ENCODE measurements at regions not wholly inside any gene's neighbourhood (a gene's known extent, or its start where the extent isn't known, plus 50 kb on each side); places are given as distances from the start of the nearest gene placed in this dataset.

GRCh38 chr20:20783450-20783849, 71.0 kb upstream of the RALGAPA2 start:
- peaks cover 5% of the 10 kb centered on the region for H3K9me3 Mint-ChIP-seq (ENCODE audit: unreplicated experiment)
- H3K27me3 ChIP-seq (ENCODE audit: insufficient read depth, low read length), result no peaks in the 10 kb centered on the region
- no peak overlapping the region for H3K4me3 ChIP-seq (ENCODE audit: insufficient read depth, low read depth, low read length)
- H3K36me3 ChIP-seq (ENCODE audit: insufficient read depth, low read length), result no peaks in the 10 kb centered on the region
- no peak overlapping the region for H3K9ac ChIP-seq (ENCODE audit: low read length)
- no peak overlapping the region for H3K27ac ChIP-seq (ENCODE audit: low read depth, low read length)
- peaks cover 11% of the 10 kb centered on the region for H3K9me3 ChIP-seq (ENCODE audit: insufficient read depth, low read depth, low read length)
- no peaks in the 10 kb centered on the region for H3K4me1 Mint-ChIP-seq (ENCODE audit: low read depth, unreplicated experiment)
- FAIRE-seq (no peak), DNase-seq (ENCODE audit: low read depth) (no peak)
- no peak overlapping the region for H3K4me2 ChIP-seq (ENCODE audit: low read length)
- H3K4me3 Mint-ChIP-seq (ENCODE audit: unreplicated experiment), result no peak overlapping the region
- no peak for TF ChIP-seq CTCF (IDR thresholded peaks at IDR 0.05; ENCODE audit: insufficient read depth, low read depth, low read length)
- no peak for TF ChIP-seq EZH2 (IDR thresholded peaks at IDR 0.05; ENCODE audit: insufficient read depth, low read length)
- no peaks in the 10 kb centered on the region for H3K4me1 ChIP-seq (ENCODE audit: insufficient read depth, low read length)
- H4K20me1 ChIP-seq (ENCODE audit: insufficient read depth, low read length), result no peaks in the 10 kb centered on the region
- H3K27me3 Mint-ChIP-seq (ENCODE audit: low read depth, unreplicated experiment), result peaks cover 5% of the 10 kb centered on the region
- no peaks in the 10 kb centered on the region for H3K79me2 ChIP-seq (ENCODE audit: insufficient read depth, low read length)
- no peaks in the 10 kb centered on the region for H3K36me3 Mint-ChIP-seq (ENCODE audit: low read depth, unreplicated experiment)
- H3K27ac Mint-ChIP-seq (ENCODE audit: unreplicated experiment), result no peak overlapping the region
- no peak overlapping the region for H2AFZ ChIP-seq (ENCODE audit: low read depth, low read length)

DNA sequence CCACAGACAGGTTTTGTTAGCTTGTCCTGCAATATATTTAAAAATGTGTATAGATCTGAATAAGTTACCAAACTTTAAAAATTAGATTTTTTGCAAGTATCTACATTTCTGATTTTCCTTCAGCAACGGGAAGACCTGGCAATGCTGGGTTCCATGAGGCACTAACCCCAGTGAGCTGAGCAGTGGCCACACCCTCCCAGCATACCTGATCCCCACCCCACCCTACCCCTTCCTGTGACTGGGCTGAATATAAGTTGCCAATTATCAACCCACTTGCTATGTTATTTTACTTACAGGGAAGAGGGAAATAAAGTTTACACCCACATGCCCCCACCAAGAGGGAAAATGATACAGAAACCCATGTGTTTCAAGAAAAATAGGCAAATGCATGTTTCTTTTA, 70.3 kb upstream of the RALGAPA2 start:
- no peak overlapping the region for H3K4me3 ChIP-seq (ENCODE audit: insufficient read depth, low read depth, low read length)
- H3K79me2 ChIP-seq (ENCODE audit: insufficient read depth, low read length), result no peaks in the 10 kb centered on the region
- H3K27ac Mint-ChIP-seq (ENCODE audit: unreplicated experiment), result no peak overlapping the region
- no peaks in the 10 kb centered on the region for H3K4me1 ChIP-seq (ENCODE audit: insufficient read depth, low read length)
- H3K9me3 ChIP-seq (ENCODE audit: insufficient read depth, low read depth, low read length), result peaks cover 11% of the 10 kb centered on the region
- no peak overlapping the region for H3K4me2 ChIP-seq (ENCODE audit: low read length)
- H3K9ac ChIP-seq (ENCODE audit: low read length), result no peak overlapping the region
- peaks cover 5% of the 10 kb centered on the region for H3K9me3 Mint-ChIP-seq (ENCODE audit: unreplicated experiment)
- no peak overlapping the region for H2AFZ ChIP-seq (ENCODE audit: low read depth, low read length)
- H3K36me3 Mint-ChIP-seq (ENCODE audit: low read depth, unreplicated experiment), result no peaks in the 10 kb centered on the region
- peaks cover 5% of the 10 kb centered on the region for H3K27me3 Mint-ChIP-seq (ENCODE audit: low read depth, unreplicated experiment)
- no peak for TF ChIP-seq CTCF (IDR thresholded peaks at IDR 0.05; ENCODE audit: insufficient read depth, low read depth, low read length)
- no peak for TF ChIP-seq EZH2 (IDR thresholded peaks at IDR 0.05; ENCODE audit: insufficient read depth, low read length)
- H3K4me3 Mint-ChIP-seq (ENCODE audit: unreplicated experiment), result no peak overlapping the region
- no peaks in the 10 kb centered on the region for H3K27me3 ChIP-seq (ENCODE audit: insufficient read depth, low read length)
- no peaks in the 10 kb centered on the region for H3K36me3 ChIP-seq (ENCODE audit: insufficient read depth, low read length)
- DNase-seq (ENCODE audit: low read depth), result no peak
- H3K27ac ChIP-seq (ENCODE audit: low read depth, low read length), result no peak overlapping the region
- H3K4me1 Mint-ChIP-seq (ENCODE audit: low read depth, unreplicated experiment), result no peaks in the 10 kb centered on the region
- no peaks in the 10 kb centered on the region for H4K20me1 ChIP-seq (ENCODE audit: insufficient read depth, low read length)
- FAIRE-seq, result no peak

DNA sequence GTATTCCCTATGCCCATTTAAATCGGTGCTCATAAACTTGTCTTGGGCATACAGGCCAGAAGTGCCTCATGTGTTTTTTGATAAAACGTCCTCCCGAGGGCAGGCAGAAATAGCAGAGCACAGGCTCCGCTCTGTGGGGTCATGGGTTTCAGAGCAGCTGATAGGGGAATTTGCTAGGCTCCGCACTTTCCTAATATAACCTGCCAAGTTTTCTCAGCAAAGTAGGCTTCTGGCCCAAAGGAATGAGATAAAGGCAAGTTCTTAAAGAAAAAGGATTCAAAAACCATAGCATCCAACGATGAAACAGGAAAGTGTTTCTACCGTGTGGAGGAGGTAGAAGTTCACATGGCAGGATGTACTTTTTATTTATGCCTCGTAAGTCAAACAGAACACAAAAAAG, 69.8 kb upstream of the RALGAPA2 start:
- Histone ChIP-seq H3K9me3 (ENCODE audit: insufficient read depth, low read depth, low read length) (peaks cover 11% of the 10 kb centered on the region), H2AFZ (ENCODE audit: low read depth, low read length) (no peak overlapping the region), H3K4me1 (ENCODE audit: insufficient read depth, low read length) (no peaks in the 10 kb centered on the region), H3K36me3 (ENCODE audit: insufficient read depth, low read length) (no peaks in the 10 kb centered on the region), H3K79me2 (ENCODE audit: insufficient read depth, low read length) (no peaks in the 10 kb centered on the region), H3K27ac (ENCODE audit: low read depth, low read length) (no peak overlapping the region), H3K9ac (ENCODE audit: low read length) (no peak overlapping the region), H3K4me3 (ENCODE audit: insufficient read depth, low read depth, low read length) (no peak overlapping the region), H3K27me3 (ENCODE audit: insufficient read depth, low read length) (no peaks in the 10 kb centered on the region), H4K20me1 (ENCODE audit: insufficient read depth, low read length) (no peaks in the 10 kb centered on the region), H3K4me2 (ENCODE audit: low read length) (no peak overlapping the region)
- TF ChIP-seq EZH2 (IDR thresholded peaks at IDR 0.05; ENCODE audit: insufficient read depth, low read length), result no peak
- TF ChIP-seq CTCF (IDR thresholded peaks at IDR 0.05; ENCODE audit: insufficient read depth, low read depth, low read length), result no peak
- Mint-ChIP-seq H3K36me3 (ENCODE audit: low read depth, unreplicated experiment) (no peaks in the 10 kb centered on the region), H3K4me1 (ENCODE audit: low read depth, unreplicated experiment) (no peaks in the 10 kb centered on the region), H3K27ac (ENCODE audit: unreplicated experiment) (no peak overlapping the region), H3K4me3 (ENCODE audit: unreplicated experiment) (no peak overlapping the region), H3K9me3 (ENCODE audit: unreplicated experiment) (peaks cover under 1% of the 10 kb centered on the region), H3K27me3 (ENCODE audit: low read depth, unreplicated experiment) (peaks cover 2% of the 10 kb centered on the region)
- no peak for FAIRE-seq
- no peak for DNase-seq (ENCODE audit: low read depth)
